ENCODE measurements at regions not wholly inside any gene's neighbourhood (a gene's known extent, or its start where the extent isn't known, plus 50 kb on each side); places are given as distances from the start of the nearest gene placed in this dataset.
"Not testable (repeated sequence)": the region's sequence is repeated elsewhere in the genome, so short reads cannot be mapped to it uniquely, and the experiment has no call there.

DNA sequence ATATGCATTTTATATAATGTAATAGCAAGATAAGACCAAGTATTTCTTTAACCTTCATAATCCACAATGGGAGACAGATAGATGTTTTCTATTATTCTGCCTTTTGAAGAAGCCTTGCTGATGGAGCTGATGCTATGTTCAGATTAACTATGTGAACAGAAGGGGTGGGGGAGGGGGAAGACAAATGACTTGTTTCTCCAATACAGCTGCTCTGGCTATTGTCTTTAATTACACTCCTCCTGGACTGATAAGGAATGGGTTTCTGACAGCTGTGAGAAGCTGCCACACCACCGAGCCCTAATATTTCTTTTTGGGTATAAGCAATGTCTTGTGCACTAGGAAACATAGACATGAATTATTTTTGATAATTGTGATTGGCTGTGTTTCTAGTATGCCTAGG, 62.0 kb downstream of the CAVIN4 start:
- DNase-seq (ENCODE audit: low spot score) = no peak
- no peak for FAIRE-seq

DNA sequence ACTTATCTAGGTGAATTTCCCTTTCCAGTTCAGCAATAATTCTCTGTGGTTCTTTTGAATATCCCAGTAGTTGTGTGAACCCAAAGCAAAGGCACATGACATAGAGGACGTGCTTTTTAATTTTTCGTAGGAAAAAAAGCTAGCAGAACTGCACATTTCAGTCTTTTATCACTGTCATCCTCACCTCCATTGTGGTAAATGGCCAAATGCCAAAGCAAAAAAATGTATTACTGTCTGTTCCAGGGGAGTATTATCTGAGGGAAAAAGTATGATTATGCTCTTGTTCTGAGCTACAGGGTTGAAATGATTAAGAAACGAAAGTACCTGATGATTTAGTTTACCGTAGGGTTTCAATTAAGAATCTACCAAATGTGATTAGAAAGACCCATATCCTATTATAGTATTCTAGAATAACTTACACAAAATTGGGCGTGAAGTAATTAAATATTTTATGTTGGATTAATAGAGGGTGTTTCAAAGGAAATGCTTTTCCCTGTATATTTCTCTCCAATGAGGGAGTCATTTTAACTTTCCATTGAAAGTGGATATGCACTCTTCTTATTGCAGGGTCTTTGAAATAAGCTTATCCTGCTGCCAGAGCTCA, 62.7 kb downstream of the CAVIN4 start:
- no peak for FAIRE-seq

DNA sequence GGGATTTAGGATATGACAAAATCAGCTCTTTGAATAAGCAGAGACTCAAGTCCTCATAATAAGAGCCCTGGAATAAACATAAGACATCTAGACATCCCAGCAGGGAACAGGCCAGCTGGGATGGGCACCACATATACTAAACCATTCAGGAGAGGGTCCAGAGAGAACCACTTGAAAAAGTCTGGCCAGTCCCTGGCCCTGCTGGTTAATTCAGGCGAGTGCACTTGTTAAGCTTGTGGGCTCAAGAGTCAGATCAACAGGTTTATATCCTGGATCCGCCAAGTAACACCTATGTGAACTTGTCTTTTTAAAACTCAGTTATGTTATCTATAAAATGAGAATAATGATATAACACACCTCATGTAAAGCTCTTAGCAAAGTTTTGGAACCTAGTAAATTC, 63.3 kb downstream of the CAVIN4 start:
- DNase-seq (ENCODE audit: low spot score) = no peak
- FAIRE-seq = no peak

More for the DNA sequence above, 62.7 kb downstream of the CAVIN4 start:
- no peak for DNase-seq (ENCODE audit: low spot score)

DNA sequence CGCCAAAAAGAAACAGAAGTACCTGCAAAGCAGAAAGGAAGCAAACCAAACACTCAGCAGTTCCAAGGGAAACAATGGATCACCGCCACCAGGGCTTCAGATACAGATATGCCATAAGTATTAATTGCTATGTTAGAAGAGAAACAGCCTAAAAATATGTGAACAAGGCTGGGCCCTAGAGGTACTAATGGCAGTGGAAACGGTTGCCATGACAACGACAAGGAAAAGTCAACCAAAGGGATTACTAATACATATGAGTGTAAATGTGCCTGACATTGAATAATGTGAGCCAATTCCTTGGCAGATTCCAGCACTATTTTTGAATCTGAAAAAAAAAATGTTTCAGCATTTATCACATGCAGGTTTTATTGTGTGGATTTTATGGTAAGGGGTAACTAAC, 75.0 kb downstream of the CAVIN4 start:
- no peak for FAIRE-seq
- DNase-seq (ENCODE audit: low spot score) = peak; percentile 21

DNA sequence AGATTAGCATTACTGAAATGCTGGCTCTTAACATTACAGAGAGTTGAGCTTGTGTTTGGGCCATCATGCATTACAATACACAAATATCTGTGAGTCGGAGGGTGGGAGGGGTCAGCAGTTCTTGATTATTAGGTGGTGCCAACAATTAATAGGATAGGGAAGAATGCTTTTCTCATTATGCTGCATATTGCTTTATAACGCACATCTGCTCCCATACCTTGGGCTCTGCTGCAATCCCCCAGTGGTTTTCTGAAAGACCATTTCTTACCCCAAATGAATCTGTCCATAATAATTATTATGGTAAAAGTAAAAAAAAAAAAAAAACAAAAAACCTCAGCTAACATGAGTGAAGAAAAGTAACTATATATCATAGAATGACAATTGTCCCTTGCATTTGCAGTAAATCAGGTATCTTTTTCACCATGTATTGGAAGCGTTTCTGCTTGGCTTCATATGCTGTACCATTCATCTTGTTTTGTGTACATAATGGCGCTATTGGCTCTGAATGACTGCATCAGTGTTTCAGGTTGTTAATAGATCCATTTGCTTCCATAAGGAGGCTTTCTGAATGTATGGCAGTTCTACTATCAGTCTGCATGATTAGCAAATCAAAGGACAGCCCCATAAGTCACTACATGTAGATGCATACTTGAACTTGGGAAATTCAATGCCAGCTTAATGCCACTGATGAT, 75.9 kb downstream of the CAVIN4 start:
- DNase-seq (ENCODE audit: low spot score) (no peak), FAIRE-seq (no peak)

DNA sequence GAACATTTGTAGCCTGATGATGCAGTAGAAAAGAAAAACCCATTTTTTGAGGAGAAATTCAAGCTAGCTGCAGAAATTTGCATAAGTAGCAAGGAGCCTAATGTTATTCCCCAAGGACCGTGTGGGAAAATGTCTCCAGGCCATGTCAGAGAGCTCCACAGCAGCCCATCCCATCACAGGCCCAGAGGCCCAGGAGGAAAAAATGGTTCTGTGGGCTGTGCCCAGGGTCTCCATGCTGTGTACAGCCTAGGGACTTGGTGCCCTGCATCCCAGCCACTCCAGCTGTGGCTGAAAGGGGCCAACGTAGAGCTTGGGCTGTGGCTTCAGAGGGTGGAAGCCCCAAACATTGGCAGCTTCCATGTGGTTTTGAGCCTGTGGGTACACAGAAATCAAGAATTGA, 79.0 kb downstream of the CAVIN4 start:
- not testable (repeated sequence) for DNase-seq (ENCODE audit: low spot score); FAIRE-seq

DNA sequence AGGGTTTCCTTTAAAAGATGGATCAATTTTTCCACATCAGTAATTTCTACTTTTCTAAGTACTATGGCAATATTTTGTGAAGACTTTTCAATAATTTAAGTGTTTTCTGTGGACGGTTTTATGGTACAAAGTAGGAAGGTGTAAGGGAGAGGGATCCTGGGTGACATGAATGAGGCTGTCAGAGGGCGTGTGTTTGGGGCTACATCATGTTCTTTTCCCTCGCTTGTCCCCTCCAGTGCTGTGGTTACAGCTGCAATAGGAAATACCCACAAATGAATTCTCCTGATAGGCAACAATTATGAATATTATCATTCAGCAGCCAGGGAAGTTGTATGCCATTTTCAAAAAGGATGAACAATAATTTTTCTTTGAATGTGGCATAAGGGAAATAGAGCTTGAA, 83.8 kb downstream of the CAVIN4 start:
- DNase-seq (ENCODE audit: low spot score) (no peak), FAIRE-seq (no peak)

DNA sequence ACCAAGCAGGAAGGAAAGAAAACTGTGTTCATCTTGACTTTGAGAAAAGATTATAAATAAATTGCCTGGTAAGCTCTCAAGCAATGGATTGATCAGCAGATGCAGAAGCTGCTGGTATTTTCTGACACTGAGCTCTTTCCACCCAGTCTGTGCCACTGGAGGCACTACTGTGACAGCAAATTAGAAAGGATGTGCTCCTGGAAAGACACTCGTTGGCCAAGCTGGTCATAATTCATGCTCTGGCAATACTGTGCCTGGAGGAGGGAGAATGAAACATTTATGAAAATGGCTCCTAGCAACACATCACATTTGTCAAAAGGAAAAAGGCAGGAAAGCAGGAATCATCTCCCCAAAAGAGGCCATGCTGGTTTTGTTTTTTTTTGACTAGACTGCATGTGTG, 84.2 kb downstream of the CAVIN4 start:
- no peak for FAIRE-seq
- no peak for DNase-seq (ENCODE audit: low spot score)

DNA sequence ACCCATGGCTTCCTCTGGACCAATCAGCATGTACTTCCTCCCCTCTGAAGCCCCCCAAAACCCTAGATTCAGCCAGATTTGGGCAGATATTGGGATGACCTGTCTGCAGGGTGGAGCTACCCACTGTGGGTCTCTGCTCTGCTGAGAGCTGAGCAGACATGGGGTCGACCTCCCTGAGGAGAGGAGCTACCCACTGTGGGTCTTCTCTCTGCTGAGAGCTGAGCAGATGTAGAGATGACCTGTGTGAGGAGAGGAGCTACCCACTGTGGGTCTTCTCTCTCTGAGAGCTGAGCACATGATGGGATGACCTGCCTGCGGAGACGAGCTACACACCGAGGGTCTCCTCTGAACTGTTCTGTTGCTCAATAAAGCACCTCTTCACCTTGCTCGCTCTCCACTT, 89.6 kb downstream of the CAVIN4 start:
- DNase-seq (ENCODE audit: low spot score) = no peak
- FAIRE-seq = no peak

DNA sequence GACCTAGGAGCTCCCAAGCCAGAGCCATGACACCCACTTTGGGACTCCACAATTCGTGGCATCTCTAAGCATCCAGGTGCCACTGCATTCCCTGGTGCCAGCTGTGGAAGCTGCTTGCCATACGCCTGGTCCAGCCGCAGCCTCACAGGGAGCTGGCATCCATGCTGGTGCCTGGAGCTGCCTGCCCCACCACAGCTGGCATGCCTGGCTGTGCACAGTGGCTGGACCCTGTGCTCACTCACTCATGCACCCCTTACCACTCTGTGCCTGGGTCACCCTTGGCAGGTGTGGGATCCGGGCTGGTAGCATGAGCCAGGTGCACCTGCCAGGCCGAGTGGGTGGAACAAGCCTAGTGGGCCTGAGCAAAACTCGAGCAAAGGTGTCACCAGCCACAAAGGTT, 90.1 kb downstream of the CAVIN4 start:
- DNase-seq (ENCODE audit: low spot score) = no peak
- no peak for FAIRE-seq

DNA sequence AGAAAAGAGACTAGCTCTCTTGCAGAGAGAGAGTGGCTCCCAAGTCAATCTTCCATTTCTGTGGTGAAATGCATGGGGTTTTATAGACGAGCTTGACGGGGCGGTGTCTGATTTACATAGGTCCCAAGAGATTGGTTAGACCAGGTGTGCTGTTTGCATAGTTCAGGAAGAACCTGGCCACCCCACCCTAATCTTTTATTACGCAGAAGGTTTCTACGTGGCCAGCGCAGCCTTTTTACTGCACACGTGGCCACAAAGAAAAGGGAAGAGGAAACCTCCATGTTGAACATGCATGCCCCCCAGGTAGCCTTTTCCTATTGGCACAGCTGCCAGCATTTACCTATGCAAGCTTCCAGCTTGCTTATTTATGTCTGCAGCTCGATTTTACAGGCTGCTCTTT, 92.1 kb downstream of the CAVIN4 start:
- DNase-seq (ENCODE audit: low spot score) (no peak), FAIRE-seq (no peak)

DNA sequence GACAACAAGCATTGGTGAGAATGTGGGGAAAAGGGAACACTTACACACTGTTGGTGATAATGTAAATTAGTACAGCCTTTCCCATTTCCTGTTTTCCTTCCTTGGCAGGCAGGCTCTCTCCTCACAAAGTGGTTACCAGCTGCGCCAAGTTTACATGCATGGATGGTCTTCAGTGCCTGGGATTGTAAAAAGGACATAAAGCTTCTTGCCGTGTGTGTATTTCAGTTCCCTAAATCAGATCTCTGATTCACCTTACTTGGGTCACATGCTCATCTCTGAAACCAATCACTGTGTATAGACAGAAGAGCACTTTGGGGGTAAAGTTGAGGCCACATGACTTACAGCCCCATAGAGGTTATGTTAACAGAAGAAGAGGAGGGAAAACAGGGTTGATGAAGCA, 92.8 kb downstream of the CAVIN4 start:
- DNase-seq (ENCODE audit: low spot score) = no peak
- no peak for FAIRE-seq

DNA sequence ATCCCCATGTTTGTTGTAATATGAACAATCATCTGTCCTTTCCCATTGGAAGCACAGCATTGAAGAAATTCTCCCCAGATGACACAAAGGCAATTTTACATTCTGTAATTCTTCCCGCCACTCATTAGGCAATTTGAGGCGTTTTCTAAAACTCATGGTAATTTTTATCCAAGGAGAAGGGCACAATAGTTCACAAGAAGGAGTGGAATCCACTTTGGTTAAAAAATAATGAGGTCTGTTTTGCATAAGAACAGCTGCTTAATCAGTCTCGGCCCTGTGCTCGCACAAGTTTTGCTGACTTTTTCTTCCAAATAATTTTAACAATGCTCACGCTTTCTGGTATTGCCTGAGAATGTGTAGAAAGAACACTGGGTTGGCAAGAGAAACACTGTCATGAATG, 94.0 kb downstream of the CAVIN4 start:
- DNase-seq (ENCODE audit: low spot score) = no peak
- FAIRE-seq = no peak

DNA sequence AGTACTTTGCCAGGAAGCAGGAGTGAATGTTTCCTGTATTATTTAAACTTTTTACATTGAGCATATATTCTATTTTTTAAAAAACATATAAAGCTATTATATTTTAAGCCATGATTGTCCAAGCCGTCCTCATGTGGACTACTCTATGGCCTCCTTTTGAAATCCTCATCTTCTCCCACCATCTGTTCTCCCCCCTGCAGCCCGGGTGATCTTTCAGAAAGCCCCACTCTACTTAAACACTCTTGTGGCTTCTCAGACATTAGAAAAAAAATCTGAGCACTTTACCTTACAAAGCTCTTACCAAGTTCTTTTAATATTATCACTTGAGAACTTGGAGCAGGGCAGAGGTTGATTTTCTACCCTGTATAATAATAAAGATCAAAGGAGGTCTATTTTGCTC, 95.4 kb downstream of the CAVIN4 start:
- FAIRE-seq = no peak

DNA sequence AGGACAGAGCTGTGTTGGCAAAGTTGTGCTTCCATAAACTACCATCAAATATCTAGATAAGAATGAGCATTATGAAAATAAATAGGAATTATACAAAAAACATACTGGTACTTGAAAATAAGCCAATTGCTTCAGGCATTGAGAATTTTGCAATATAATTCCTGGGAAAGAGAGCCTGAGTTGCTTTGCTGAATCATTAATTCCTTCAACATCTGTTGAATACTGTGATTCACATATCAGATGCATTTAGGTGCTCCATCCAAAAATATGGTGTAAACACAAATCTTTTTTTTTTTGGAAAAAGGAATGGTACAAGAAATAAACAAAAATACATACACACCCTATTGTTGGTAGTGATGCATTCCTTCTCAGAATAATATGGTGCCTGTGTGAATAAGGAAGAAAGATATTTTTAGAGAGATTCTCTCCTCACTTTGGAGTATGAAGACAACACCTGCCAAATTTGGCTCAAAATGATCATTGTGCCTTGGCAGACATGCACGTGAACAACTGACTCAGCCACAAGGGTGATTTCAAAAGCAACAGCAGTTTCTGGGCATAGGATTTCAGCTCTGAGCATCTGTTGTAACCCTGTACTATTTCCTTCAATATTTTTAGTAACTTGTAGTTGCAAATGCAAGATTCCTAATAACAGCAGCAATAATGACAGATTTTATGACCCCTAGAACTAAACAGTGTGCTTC, 96.7 kb downstream of the CAVIN4 start:
- no peak for FAIRE-seq
- DNase-seq (ENCODE audit: low spot score) = no peak

More for the DNA sequence above, 95.4 kb downstream of the CAVIN4 start:
- DNase-seq (ENCODE audit: low spot score) = no peak

DNA sequence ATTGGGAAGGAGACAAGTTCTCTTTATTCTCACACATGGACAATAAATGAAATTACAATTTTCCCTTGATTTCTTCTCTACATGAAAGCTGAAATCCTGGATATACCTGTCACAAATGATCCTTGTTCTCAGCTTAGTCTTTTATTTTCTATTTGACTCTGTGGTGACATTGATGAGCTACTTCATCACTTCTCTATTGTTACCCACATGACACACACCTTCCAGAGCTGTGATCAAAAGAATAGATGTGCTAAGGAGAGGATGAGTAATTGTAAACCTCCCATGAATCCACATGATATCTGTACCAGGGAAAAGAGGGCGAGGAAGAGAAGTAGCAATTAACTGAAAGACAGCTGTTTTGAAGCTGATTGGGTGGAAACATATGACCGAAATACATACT, 102.0 kb downstream of the CAVIN4 start:
- FAIRE-seq (no peak), DNase-seq (ENCODE audit: low spot score) (no peak)

DNA sequence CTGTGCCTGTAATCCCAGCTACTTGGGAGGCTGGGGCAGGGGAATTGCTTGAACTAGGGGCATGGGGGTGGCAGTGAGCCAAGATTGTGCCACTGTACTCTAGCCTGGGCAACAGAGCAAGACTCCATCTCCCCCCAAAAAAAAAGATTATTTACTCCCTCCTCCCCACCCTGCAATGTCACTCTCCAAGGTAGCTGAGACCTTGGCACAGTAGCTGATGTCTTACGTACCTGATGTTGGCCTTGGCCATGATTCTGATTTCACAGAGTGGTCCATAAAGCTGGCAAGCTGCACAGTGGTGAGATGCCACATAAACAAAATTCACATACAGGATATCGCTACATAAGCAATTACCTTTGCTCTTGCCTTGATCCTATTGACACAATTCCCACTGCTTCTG, 108.5 kb downstream of the CAVIN4 start:
- DNase-seq (ENCODE audit: low spot score) = no peak
- FAIRE-seq = no peak

DNA sequence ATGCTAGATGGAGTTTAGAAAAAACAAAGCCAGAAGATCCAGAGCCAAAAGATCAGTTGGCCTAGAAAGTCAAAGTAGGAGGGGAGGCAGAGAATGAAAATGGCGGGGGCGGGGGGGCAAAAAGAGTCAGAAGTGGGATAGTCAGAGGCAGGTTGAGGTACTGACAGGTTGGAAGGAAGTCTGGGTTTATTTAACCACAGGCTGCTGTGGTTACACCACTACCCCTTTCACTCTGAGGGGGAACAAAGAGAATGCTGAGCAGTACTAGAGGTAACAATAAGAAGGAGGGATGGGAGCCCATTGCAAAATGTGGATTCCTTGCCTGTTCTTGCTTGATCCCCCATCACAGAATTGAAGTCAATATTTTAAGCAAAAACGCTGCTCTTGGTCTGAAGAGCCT, 111.8 kb downstream of the CAVIN4 start:
- DNase-seq (ENCODE audit: low spot score) (no peak), FAIRE-seq (no peak)

DNA sequence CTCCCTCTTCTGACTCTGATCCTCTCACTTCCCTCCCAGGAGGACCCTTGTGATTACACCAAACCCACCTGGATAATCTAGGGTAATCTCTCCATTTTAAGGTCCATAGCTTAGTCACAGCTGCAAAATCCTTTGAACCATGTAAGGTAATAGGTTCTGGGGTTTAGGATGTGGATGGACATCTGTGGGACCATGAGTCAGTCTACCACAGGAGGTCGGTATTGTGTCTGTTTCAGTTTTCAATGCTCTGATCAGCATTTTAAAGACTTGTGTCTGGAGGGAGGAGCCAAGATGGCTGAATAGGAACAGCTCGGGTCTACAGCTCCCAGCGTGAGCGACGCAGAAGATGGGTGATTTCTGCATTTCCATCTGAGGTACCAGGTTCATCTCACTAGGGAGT, 112.6 kb downstream of the CAVIN4 start:
- FAIRE-seq (no peak), DNase-seq (ENCODE audit: low spot score) (no peak)

DNA sequence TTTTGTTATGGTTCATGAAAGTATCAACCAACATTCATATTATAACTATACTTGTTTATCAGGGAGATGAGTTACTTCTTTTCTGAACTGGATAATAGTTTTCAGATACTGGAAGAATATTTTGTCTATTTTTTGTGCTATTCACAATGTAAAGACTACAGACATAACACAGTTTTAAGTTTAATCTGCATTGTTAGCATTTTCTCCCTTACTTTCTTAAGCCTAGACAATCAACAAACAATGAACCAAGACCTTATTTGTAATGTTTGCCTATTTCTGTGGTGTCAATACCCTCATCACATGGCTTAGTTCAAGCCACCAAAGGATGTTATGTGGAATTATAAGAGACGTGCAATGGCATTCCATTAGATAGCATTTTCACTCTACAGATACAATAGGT, 119.5 kb downstream of the CAVIN4 start:
- FAIRE-seq (no peak), DNase-seq (ENCODE audit: low spot score) (no peak)

DNA sequence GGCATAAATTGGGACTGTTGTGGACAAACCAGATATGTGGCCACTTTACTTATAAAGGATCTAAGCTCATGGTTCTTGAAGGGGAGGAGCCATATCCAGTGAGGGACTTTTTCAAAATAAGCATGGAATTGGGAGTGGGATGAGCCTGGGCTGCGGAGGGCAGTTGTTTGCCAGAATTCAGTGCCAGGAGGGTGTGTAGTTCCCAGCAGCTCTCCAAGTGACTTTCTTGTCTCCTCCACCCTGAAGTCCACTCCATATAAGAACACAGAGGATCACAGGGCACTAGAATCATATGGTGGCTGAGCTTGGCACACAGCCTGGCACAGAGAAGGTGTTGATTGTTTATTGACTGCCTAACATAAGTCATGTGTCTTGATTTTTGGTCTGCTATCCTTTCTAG, 121.1 kb downstream of the CAVIN4 start:
- no peak for FAIRE-seq
- DNase-seq (ENCODE audit: low spot score) = no peak

DNA sequence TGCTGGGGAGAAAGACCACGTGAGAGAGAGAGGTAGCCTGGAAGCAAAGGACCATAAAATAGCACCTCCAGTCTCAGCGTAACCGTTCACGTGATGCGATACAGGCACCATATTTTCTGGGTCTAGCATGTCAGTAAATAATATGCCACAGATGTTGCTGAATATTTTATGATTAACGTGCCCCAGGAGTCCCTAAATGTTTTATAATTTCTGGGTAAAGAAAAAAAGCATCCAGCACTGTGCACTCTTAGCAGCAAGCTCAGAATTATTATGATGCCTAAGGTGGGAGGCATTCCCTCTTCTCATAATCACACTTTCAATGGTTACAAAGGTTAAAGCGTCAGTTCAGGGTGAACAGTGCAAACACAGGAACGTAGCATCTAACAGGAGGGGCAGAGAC, 121.8 kb downstream of the CAVIN4 start:
- DNase-seq (ENCODE audit: low spot score) = no peak
- FAIRE-seq = no peak

Data from RCC 7860 (cell line).